Stimulated activated CD4-positive, alpha-beta T cell treated with anti-CD3 and anti-CD28 coated beads, Interleukin-1b, Interleukin-23, amount 100 ng/mL, for 24 hours (primary cell): ENCODE measurements at regions not wholly inside any gene's neighbourhood (a gene's known extent, or its start where the extent isn't known, plus 50 kb on each side); places are given as distances from the start of the nearest gene placed in this dataset.

ENCODE experiments used
- DNase-seq, 4 experiments: peaks; one replicate each; pipeline ENCODE4 v3.0.0-alpha.2; 2020; ENCODE audit warnings: low read depth in 4 of 4, low spot score in 1 of 4

- no peak for DNase-seq
Observed at GRCh38 chr16:64543031-64543430, 578.8 kb downstream of the CDH11 start.

GRCh38 chr16:64542152-64542551, 579.7 kb downstream of the CDH11 start:
- DNase-seq, result no peak

GRCh38 chr16:64541621-64542020, 580.2 kb downstream of the CDH11 start:
- no peak for DNase-seq

GRCh38 chr16:64540434-64540833, 581.4 kb downstream of the CDH11 start:
- DNase-seq, result no peak

GRCh38 chr16:64539811-64540371, 582.0 kb downstream of the CDH11 start:
- no peak for DNase-seq

GRCh38 chr16:64534180-64534780, 587.6 kb downstream of the CDH11 start:
- DNase-seq, result no peak

- no peak for DNase-seq
Observed at GRCh38 chr16:64532691-64533090, 589.2 kb downstream of the CDH11 start.

- no peak for DNase-seq
Observed at GRCh38 chr16:64532117-64532516, 589.7 kb downstream of the CDH11 start.

- no peak for DNase-seq
Observed at GRCh38 chr16:64531401-64531800, 590.5 kb downstream of the CDH11 start.

GRCh38 chr16:64522548-64522947, 599.3 kb downstream of the CDH11 start:
- DNase-seq, result no peak

GRCh38 chr16:64513871-64514270, 608.0 kb downstream of the CDH11 start:
- DNase-seq, result no peak

GRCh38 chr16:64507240-64508024, 614.4 kb downstream of the CDH11 start:
- no peak for DNase-seq

GRCh38 chr16:64499211-64499610, 622.7 kb downstream of the CDH11 start:
- DNase-seq, result no peak

- DNase-seq, result no peak
Observed at GRCh38 chr16:64498363-64498762, 623.5 kb downstream of the CDH11 start.

GRCh38 chr16:64493709-64494108, 628.2 kb downstream of the CDH11 start:
- no peak for DNase-seq

- no peak for DNase-seq
Observed at GRCh38 chr16:64489449-64489848, 632.4 kb downstream of the CDH11 start.

GRCh38 chr16:64486561-64486960, 635.3 kb downstream of the CDH11 start:
- no peak for DNase-seq

GRCh38 chr16:64481497-64481896, 640.4 kb downstream of the CDH11 start:
- DNase-seq, result no peak

- no peak for DNase-seq
Observed at GRCh38 chr16:64478252-64478906, 643.5 kb downstream of the CDH11 start.

- DNase-seq, result no peak
Observed at GRCh38 chr16:64475627-64476351, 646.1 kb downstream of the CDH11 start.

- no peak for DNase-seq
Observed at GRCh38 chr16:64470916-64471315, 650.9 kb downstream of the CDH11 start.
